H1 (cell line): ENCODE measurements at regions not wholly inside any gene's neighbourhood (a gene's known extent, or its start where the extent isn't known, plus 50 kb on each side); places are given as distances from the start of the nearest gene placed in this dataset.

Source experiments
- CTCF ChIA-PET: fragments of 300-600 bp; sonication (Branson Sonifier 250); formaldehyde crosslinking; loops from one replicate; lab custom pipeline; 2021; ENCODE audit not compliant: partially characterized antibody; lab: Charles Lee
- POLR2A ChIA-PET: fragments of 300-600 bp; sonication (Branson Sonifier 250); formaldehyde crosslinking; loops from one replicate; lab custom pipeline; 2021; ENCODE audit warnings: inconsistent platforms; ENCODE audit not compliant: partially characterized antibody; lab: Charles Lee
- DNase-seq, 2 experiments: peaks; one replicate each; pipeline versions ENCODE4 v3.0.0 to v3.0.0-alpha.2; 2010 to 2022; ENCODE audit warnings: low spot score in 2 of 2, low read depth in 1 of 2, mixed read lengths in 1 of 2
- FAIRE-seq: peaks from 2 replicates; lab custom pipeline; 2011; peaks lifted over from hg19 to GRCh38; lab: Jason Lieb, UNC
- H2AFZ ChIP-seq: 2 replicates; pipeline ENCODE4 v1.8.1; 2012; ENCODE audit warnings: low read length, inconsistent platforms
- H2AK5ac ChIP-seq: 2 replicates; pipeline ENCODE4 v1.6.1; 2013; ENCODE audit warnings: low read depth, low read length
- H2BK120ac ChIP-seq: replicated peaks from 2 replicates; pipeline ENCODE3; 2013; ENCODE audit warnings: low read depth, low read length, inconsistent platforms
- H2BK12ac ChIP-seq: 2 replicates; pipeline ENCODE4 v1.6.1; 2013; ENCODE audit warnings: low read depth, low read length
- H2BK15ac ChIP-seq: 2 replicates; pipeline ENCODE4 v1.6.1; 2013; ENCODE audit warnings: low read length
- H2BK20ac ChIP-seq: 2 replicates; pipeline ENCODE4 v1.6.1; 2013; ENCODE audit warnings: low read length
- H2BK5ac ChIP-seq: 2 replicates; pipeline ENCODE4 v1.6.1; 2013; ENCODE audit warnings: low read depth, low read length
- H3K14ac ChIP-seq: 2 replicates; pipeline ENCODE4 v1.6.1; 2013; ENCODE audit warnings: inconsistent platforms; ENCODE audit not compliant: insufficient read length
- H3K18ac ChIP-seq: 2 replicates; pipeline ENCODE4 v1.6.1; 2013; ENCODE audit warnings: low read length; ENCODE audit errors: extremely low read depth
- H3K23ac ChIP-seq: 2 replicates; pipeline ENCODE4 v1.6.1; 2013; ENCODE audit warnings: inconsistent platforms; ENCODE audit not compliant: insufficient read length
- H3K23me2 ChIP-seq: 2 replicates; pipeline ENCODE4 v1.6.1; 2013; ENCODE audit warnings: low read depth, low read length
- H3K27ac ChIP-seq: 2 replicates; pipeline ENCODE4 v1.6.1; 2011; ENCODE audit warnings: low read depth, low read length, inconsistent platforms
- H3K27me3 ChIP-seq, 4 experiments: replicated peaks in 1 of 4; 1 replicate in 1 of 4; 2 replicates in 3 of 4; pipeline versions ENCODE4 v1.6.1 to v1.8.1; 2011 to 2013; ENCODE audit warnings: low read length in 3 of 4, mild to moderate bottlenecking in 3 of 4, inconsistent platforms in 2 of 4, mixed read lengths in 2 of 4, moderate library complexity in 1 of 4; ENCODE audit not compliant: control insufficient read depth in 3 of 4, insufficient read depth in 3 of 4; ENCODE audit errors: extremely low read depth in 1 of 4
- H3K36me3 ChIP-seq, 4 experiments: 2 replicates each; pipeline versions ENCODE4 v1.6.1 to v1.8.1; 2011 to 2013; ENCODE audit warnings: mild to moderate bottlenecking in 4 of 4, low read length in 3 of 4, moderate library complexity in 2 of 4, control low read depth in 1 of 4, inconsistent platforms in 1 of 4; ENCODE audit not compliant: insufficient read depth in 4 of 4, control insufficient read depth in 2 of 4
- H3K4ac ChIP-seq: replicated peaks from 2 replicates; pipeline ENCODE3; 2013; ENCODE audit warnings: low read length, low read depth, mixed read lengths, inconsistent platforms; ENCODE audit not compliant: insufficient read length
- H3K4me1 ChIP-seq, 4 experiments: replicated peaks in 1 of 4; 1 replicate in 1 of 4; 2 replicates in 3 of 4; pipeline versions ENCODE4 v1.6.1 to v1.8.1; 2011 to 2013; ENCODE audit warnings: low read length in 3 of 4, inconsistent platforms in 2 of 4, mixed read lengths in 1 of 4; ENCODE audit not compliant: insufficient read depth in 4 of 4, control insufficient read depth in 3 of 4
- H3K4me2 ChIP-seq, 2 experiments: 2 replicates each; pipeline versions ENCODE4 v1.6.1 to v1.8.1; 2011 to 2013; ENCODE audit warnings: low read depth in 2 of 2, low read length in 2 of 2, control low read depth in 1 of 2, inconsistent platforms in 1 of 2, mild to moderate bottlenecking in 1 of 2; ENCODE audit not compliant: insufficient read depth in 1 of 2
- H3K4me3 ChIP-seq, 4 experiments: fragments of 200-600, 300-600 bp in 1 of 4; sonication (generic), shearing (Covaris generic), sonication (Bioruptor Twin) in 1 of 4; 2 replicates each; pipeline versions ENCODE4 v1.5.1 to v1.8.1; 2011 to 2016; ENCODE audit warnings: low read length in 4 of 4, low read depth in 3 of 4, control low read depth in 2 of 4, inconsistent platforms in 2 of 4, mild to moderate bottlenecking in 2 of 4, mixed read lengths in 1 of 4, moderate library complexity in 1 of 4; ENCODE audit not compliant: insufficient read depth in 2 of 4; ENCODE audit errors: extremely low read depth in 1 of 4
- H3K56ac ChIP-seq: replicated peaks from 2 replicates; pipeline ENCODE3; 2013; ENCODE audit warnings: low read depth, mild to moderate bottlenecking, mixed read lengths, low read length, inconsistent platforms; ENCODE audit not compliant: insufficient read length
- H3K79me1 ChIP-seq: 2 replicates; pipeline ENCODE4 v1.6.1; 2013; ENCODE audit warnings: low read depth, low read length, control low read depth
- H3K79me2 ChIP-seq, 2 experiments: 2 replicates each; pipeline versions ENCODE4 v1.6.1 to v1.8.1; 2012 to 2013; ENCODE audit warnings: low read length in 2 of 2, mild to moderate bottlenecking in 2 of 2, inconsistent platforms in 1 of 2; ENCODE audit not compliant: insufficient read depth in 2 of 2, control insufficient read depth in 1 of 2
- H3K9ac ChIP-seq, 4 experiments: replicated peaks in 1 of 4; 1 replicate in 1 of 4; 2 replicates in 3 of 4; pipeline versions ENCODE4 v1.6.1 to v1.8.1; 2011 to 2013; ENCODE audit warnings: low read depth in 3 of 4, low read length in 3 of 4, control low read depth in 2 of 4, mild to moderate bottlenecking in 2 of 4, moderate library complexity in 2 of 4, inconsistent platforms in 1 of 4; ENCODE audit errors: extremely low read depth in 1 of 4
- H3K9me3 ChIP-seq, 2 experiments: 2 replicates each; pipeline versions ENCODE4 v1.6.1 to v1.8.1; 2012 to 2013; ENCODE audit warnings: mild to moderate bottlenecking in 2 of 2, moderate library complexity in 2 of 2, control low read depth in 1 of 2, inconsistent platforms in 1 of 2, low read depth in 1 of 2, low read length in 1 of 2, mixed read lengths in 1 of 2; ENCODE audit not compliant: insufficient read depth in 2 of 2
- H4K20me1 ChIP-seq, 2 experiments: replicated peaks in 1 of 2; 2 replicates each; pipeline versions ENCODE3 to v1.8.1; 2011 to 2013; ENCODE audit warnings: inconsistent platforms in 2 of 2, low read length in 2 of 2, mild to moderate bottlenecking in 1 of 2; ENCODE audit not compliant: insufficient read depth in 2 of 2, control insufficient read depth in 1 of 2
- H4K5ac ChIP-seq: 2 replicates; pipeline ENCODE4 v1.6.1; 2013; ENCODE audit warnings: low read length, low read depth, mixed read lengths, inconsistent platforms; ENCODE audit not compliant: insufficient read length
- H4K8ac ChIP-seq: 2 replicates; pipeline ENCODE4 v1.8.0; 2013; ENCODE audit warnings: mild to moderate bottlenecking, moderate library complexity, low read length, inconsistent platforms; ENCODE audit not compliant: insufficient read depth; ENCODE audit errors: extremely low read depth
- H4K91ac ChIP-seq: replicated peaks from 2 replicates; pipeline ENCODE3; 2013; ENCODE audit warnings: low read length, mixed read lengths, inconsistent platforms; ENCODE audit not compliant: insufficient read length
- ASH2L ChIP-seq: fragments of 200-600, 300-600 bp; sonication (generic); IDR thresholded peaks from one replicate; pipeline ENCODE4 v1.7.1; 2017; ENCODE audit warnings: low read length
- CHD2 ChIP-seq: IDR thresholded peaks from 2 replicates; pipeline ENCODE4 v1.6.1; 2012; ENCODE audit warnings: low read length, improper control_type of control experiment
- PHF8 ChIP-seq: fragments of 200-600 bp; sonication (generic); conservative IDR thresholded peaks from 2 replicates; pipeline ENCODE4 v1.7.1; 2012; ENCODE audit warnings: low read depth, mild to moderate bottlenecking, inconsistent platforms, low read length, moderate library complexity
- RAD21 ChIP-seq, 2 experiments: IDR thresholded peaks in 1 of 2; conservative IDR thresholded peaks in 1 of 2; 2 replicates each; pipeline ENCODE4 v1.6.1; 2011; ENCODE audit warnings: low read depth in 2 of 2, low read length in 2 of 2, improper control_type of control experiment in 1 of 2, inconsistent platforms in 1 of 2, mild to moderate bottlenecking in 1 of 2, moderate library complexity in 1 of 2
- SRF ChIP-seq: IDR thresholded peaks from 2 replicates; pipeline ENCODE4 v1.6.1; 2011; ENCODE audit warnings: mild to moderate bottlenecking, low read depth, low read length, moderate library complexity
- TAF7 ChIP-seq: optimal IDR thresholded peaks from 2 replicates; pipeline ENCODE3; 2011; ENCODE audit warnings: low read depth, mild to moderate bottlenecking, inconsistent platforms, low read length, moderate library complexity, borderline replicate concordance
- TCF12 ChIP-seq: IDR thresholded peaks from 2 replicates; pipeline ENCODE4 v1.6.1; 2011; ENCODE audit warnings: low read depth, mild to moderate bottlenecking, low read length
- TF ChIP-seq, protein P1 (sequence below): IDR thresholded peaks from 2 replicates; pipeline ENCODE4 v1.6.1; 2011; ENCODE audit warnings: low read length, improper control_type of control experiment
- TF ChIP-seq, protein P2 (sequence below): IDR thresholded peaks from 2 replicates; pipeline ENCODE4 v1.6.1; 2012; ENCODE audit warnings: low read length, inconsistent platforms

- Histone ChIP-seq H2BK15ac (no peak overlapping the region), H2BK5ac (no peak overlapping the region), H3K4me1 (no peaks in the 10 kb centered on the region), H3K23me2 (no peaks in the 10 kb centered on the region), H3K4me2 (no peak overlapping the region), H3K79me1 (no peaks in the 10 kb centered on the region), H3K9me3 (no peaks in the 10 kb centered on the region), H3K18ac (no peak overlapping the region), H3K9ac (no peak overlapping the region), H3K4ac (no peak overlapping the region), H2BK12ac (no peak overlapping the region), H2AFZ (no peak overlapping the region), H3K23ac (no peak overlapping the region), H2AK5ac (no peak overlapping the region), H4K20me1 (no peaks in the 10 kb centered on the region), H3K79me2 (no peaks in the 10 kb centered on the region), H3K4me3 (no peak overlapping the region), H3K56ac (no peak overlapping the region), H2BK120ac (no peak overlapping the region), H3K27ac (no peak overlapping the region), H2BK20ac (no peak overlapping the region), H3K14ac (no peak overlapping the region), H3K27me3 (no peaks in the 10 kb centered on the region), H4K5ac (no peak overlapping the region), H4K8ac (no peak overlapping the region), H4K91ac (no peak overlapping the region), H3K36me3 (no peaks in the 10 kb centered on the region)
- FAIRE-seq: no peak
- ChIA-PET CTCF (no interaction called here), POLR2A (no interaction called here)
- TF ChIP-seq TAF7: no peak
- TF ChIP-seq, protein P1, sequence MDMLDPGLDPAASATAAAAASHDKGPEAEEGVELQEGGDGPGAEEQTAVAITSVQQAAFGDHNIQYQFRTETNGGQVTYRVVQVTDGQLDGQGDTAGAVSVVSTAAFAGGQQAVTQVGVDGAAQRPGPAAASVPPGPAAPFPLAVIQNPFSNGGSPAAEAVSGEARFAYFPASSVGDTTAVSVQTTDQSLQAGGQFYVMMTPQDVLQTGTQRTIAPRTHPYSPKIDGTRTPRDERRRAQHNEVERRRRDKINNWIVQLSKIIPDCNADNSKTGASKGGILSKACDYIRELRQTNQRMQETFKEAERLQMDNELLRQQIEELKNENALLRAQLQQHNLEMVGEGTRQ: no peak
- TF ChIP-seq RAD21 (IDR thresholded peaks at IDR 0.05 in 1 of 2, conservative IDR thresholded peaks at IDR 0.05 in 1 of 2; ENCODE audit: low read depth in 2 of 2, low read length in 2 of 2): no peak
- TF ChIP-seq SRF: no peak
- TF ChIP-seq TCF12: no peak
- TF ChIP-seq PHF8: no peak
- no peak for TF ChIP-seq ASH2L
- TF ChIP-seq, protein P2, sequence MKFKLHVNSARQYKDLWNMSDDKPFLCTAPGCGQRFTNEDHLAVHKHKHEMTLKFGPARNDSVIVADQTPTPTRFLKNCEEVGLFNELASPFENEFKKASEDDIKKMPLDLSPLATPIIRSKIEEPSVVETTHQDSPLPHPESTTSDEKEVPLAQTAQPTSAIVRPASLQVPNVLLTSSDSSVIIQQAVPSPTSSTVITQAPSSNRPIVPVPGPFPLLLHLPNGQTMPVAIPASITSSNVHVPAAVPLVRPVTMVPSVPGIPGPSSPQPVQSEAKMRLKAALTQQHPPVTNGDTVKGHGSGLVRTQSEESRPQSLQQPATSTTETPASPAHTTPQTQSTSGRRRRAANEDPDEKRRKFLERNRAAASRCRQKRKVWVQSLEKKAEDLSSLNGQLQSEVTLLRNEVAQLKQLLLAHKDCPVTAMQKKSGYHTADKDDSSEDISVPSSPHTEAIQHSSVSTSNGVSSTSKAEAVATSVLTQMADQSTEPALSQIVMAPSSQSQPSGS: no peak
- TF ChIP-seq CHD2: no peak
- no peak for DNase-seq
Measured at GRCh38 chr3:162626172-162626571, 1129.6 kb downstream of the OTOL1 start.
